IPS DF 4.7 (cell line): ENCODE measurements at regions not wholly inside any gene's neighbourhood (a gene's known extent, or its start where the extent isn't known, plus 50 kb on each side); places are given as distances from the start of the nearest gene placed in this dataset.
"Not testable (repeated sequence)": the region's sequence is repeated elsewhere in the genome, so short reads cannot be mapped to it uniquely, and the experiment has no call there.

Experiments used
- DNase-seq: peaks from one replicate; pipeline ENCODE4 v3.0.0-alpha.2; 2013; ENCODE audit warnings: low spot score; ENCODE audit errors: extremely low read depth

- DNase-seq = not testable (repeated sequence)
These were observed 64.5 kb upstream of the HTR1E start for GRCh38 chr6:86872810-86873209.

- no peak for DNase-seq
These were observed 65.6 kb upstream of the HTR1E start for GRCh38 chr6:86871681-86872080.

GRCh38 chr6:86869500-86869899 is 67.8 kb upstream of the HTR1E start:
- no peak for DNase-seq

GRCh38 chr6:86859513-86859912 is 77.8 kb upstream of the HTR1E start:
- no peak for DNase-seq

- no peak for DNase-seq
These were observed 78.4 kb upstream of the HTR1E start for GRCh38 chr6:86858970-86859369.

GRCh38 chr6:86857783-86858182 is 79.5 kb upstream of the HTR1E start:
- no peak for DNase-seq

- DNase-seq = no peak
These were observed 80.3 kb upstream of the HTR1E start for GRCh38 chr6:86856937-86857563.

- no peak for DNase-seq
These were observed 80.9 kb upstream of the HTR1E start for GRCh38 chr6:86856379-86856778.

GRCh38 chr6:86848986-86849385 is 88.3 kb upstream of the HTR1E start:
- DNase-seq = no peak

GRCh38 chr6:86832686-86833085 is 104.6 kb upstream of the HTR1E start:
- DNase-seq = no peak

GRCh38 chr6:86825436-86825835 is 111.9 kb upstream of the HTR1E start:
- DNase-seq = no peak

- no peak for DNase-seq
These were observed 114.6 kb upstream of the HTR1E start for GRCh38 chr6:86822747-86823146.

GRCh38 chr6:86820750-86821149 is 116.6 kb upstream of the HTR1E start:
- no peak for DNase-seq

GRCh38 chr6:86793649-86794048 is 143.7 kb upstream of the HTR1E start:
- no peak for DNase-seq

GRCh38 chr6:86791476-86791875 is 145.9 kb upstream of the HTR1E start:
- DNase-seq = no peak

- no peak for DNase-seq
These were observed 147.4 kb upstream of the HTR1E start for GRCh38 chr6:86789779-86790411.

GRCh38 chr6:86782328-86782727 is 155.0 kb upstream of the HTR1E start:
- DNase-seq = no peak

GRCh38 chr6:86780923-86781322 is 156.4 kb upstream of the HTR1E start:
- DNase-seq = no peak

GRCh38 chr6:86775893-86776292 is 161.4 kb upstream of the HTR1E start:
- DNase-seq = no peak

- DNase-seq = no peak
These were observed 172.1 kb upstream of the HTR1E start for GRCh38 chr6:86765211-86765610.

- not testable (repeated sequence) for DNase-seq
These were observed 177.4 kb upstream of the HTR1E start for GRCh38 chr6:86759953-86760352.

GRCh38 chr6:86756640-86757229 is 180.6 kb upstream of the HTR1E start:
- peak; percentile 19 for DNase-seq

GRCh38 chr6:86744048-86744447 is 193.3 kb upstream of the HTR1E start:
- no peak for DNase-seq
